ENCODE measurements at regions not wholly inside any gene's neighbourhood (a gene's known extent, or its start where the extent isn't known, plus 50 kb on each side); places are given as distances from the start of the nearest gene placed in this dataset.
A peak's percentile ranks its signal among the peaks of the same experiment; 100 is the strongest.
"Not testable (repeated sequence)": the region's sequence is repeated elsewhere in the genome, so short reads cannot be mapped to it uniquely, and the experiment has no call there.

DNA sequence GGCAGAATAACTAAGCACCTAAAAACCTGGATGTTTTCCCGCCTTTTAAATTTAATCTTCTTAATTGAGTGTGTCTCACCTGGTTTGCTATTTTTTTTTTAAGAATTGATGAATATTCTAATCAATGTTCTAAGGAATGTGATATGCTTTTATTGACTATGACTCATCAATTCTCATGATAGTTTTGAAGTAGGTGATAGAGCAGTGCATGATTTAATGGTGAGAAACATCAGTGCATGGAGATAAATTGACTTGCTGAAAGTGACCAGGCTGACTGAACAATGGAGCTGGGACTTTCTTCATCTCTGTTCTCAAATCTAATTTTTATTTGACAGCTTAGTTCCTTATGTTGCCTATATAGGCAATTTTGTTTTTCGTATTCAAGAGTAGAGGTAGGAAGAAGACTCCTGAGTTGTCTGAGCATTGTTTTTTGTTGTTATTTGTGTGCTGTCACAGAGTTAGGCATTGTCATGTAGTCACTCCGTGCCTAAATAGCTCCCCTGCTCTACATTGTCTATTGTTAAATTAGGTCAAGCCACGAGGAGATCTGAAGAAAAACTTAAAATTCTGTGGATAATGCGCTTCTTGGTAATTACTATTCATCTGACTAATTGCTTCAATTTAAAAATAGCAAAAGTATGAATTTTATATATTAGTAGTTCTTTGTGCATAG, 59.0 kb upstream of the NUTM2F start:
- H3K27me3 ChIP-seq (ENCODE audit: control insufficient read depth, insufficient read depth, low read length, poor library complexity, severe bottlenecking); H3K9me3 ChIP-seq (ENCODE audit: control insufficient read depth, low read length); H3K9ac ChIP-seq (ENCODE audit: extremely low read depth, low read length, poor library complexity, severe bottlenecking); H3K27ac Mint-ChIP-seq; H3K36me3 ChIP-seq (ENCODE audit: control insufficient read depth, insufficient read depth, low read length); H3K4me1 ChIP-seq (ENCODE audit: control insufficient read depth, insufficient read depth, low read length); H3K36me3 Mint-ChIP-seq (ENCODE audit: low read depth); DNase-seq; H3K27ac ChIP-seq (ENCODE audit: low read depth, low read length); H3K4me1 Mint-ChIP-seq; H3K9me3 Mint-ChIP-seq; H3K4me3 ChIP-seq (ENCODE audit: low read length); H3K4me3 Mint-ChIP-seq; H3K27me3 Mint-ChIP-seq (ENCODE audit: insufficient read depth): not testable (repeated sequence)
- 77 to 100% methylated on average over 1 to 2 of the region's 5 CpGs for WGBS, 2 experiments (ENCODE audit: insufficient coverage in 1 of 2, insufficient read length in 1 of 2)

DNA sequence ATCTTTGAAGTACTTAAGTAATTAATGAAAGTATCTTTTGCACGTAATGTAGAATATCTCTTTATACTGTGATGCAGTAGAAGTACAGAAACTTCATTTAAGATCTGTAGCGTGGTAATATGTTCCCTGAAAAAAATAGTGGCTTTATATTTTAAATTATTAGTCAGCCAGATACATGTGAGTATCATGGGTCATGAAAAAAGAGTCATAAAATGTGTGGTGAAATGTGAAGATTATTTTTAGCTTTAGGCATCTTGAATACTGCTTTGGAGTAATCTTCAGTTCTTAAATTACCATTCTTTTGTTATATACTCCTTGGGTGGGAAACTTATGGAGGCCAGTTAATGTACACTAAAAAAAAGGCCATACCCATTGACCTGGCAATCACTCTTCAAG, 59.6 kb upstream of the NUTM2F start:
- not testable (repeated sequence) for H3K9me3 ChIP-seq (ENCODE audit: control insufficient read depth, low read length); DNase-seq; H3K4me1 Mint-ChIP-seq; H3K9me3 Mint-ChIP-seq; H3K27me3 Mint-ChIP-seq (ENCODE audit: insufficient read depth); H3K36me3 Mint-ChIP-seq (ENCODE audit: low read depth); H3K27me3 ChIP-seq (ENCODE audit: control insufficient read depth, insufficient read depth, low read length, poor library complexity, severe bottlenecking); H3K36me3 ChIP-seq (ENCODE audit: control insufficient read depth, insufficient read depth, low read length); H3K4me3 Mint-ChIP-seq; H3K27ac Mint-ChIP-seq; H3K9ac ChIP-seq (ENCODE audit: extremely low read depth, low read length, poor library complexity, severe bottlenecking); H3K4me1 ChIP-seq (ENCODE audit: control insufficient read depth, insufficient read depth, low read length); H3K4me3 ChIP-seq (ENCODE audit: low read length); H3K27ac ChIP-seq (ENCODE audit: low read depth, low read length)
- WGBS, 2 experiments (ENCODE audit: insufficient coverage in 1 of 2, insufficient read length in 1 of 2): 98 to 100% methylated on average over 2 of the region's 2 CpGs

DNA sequence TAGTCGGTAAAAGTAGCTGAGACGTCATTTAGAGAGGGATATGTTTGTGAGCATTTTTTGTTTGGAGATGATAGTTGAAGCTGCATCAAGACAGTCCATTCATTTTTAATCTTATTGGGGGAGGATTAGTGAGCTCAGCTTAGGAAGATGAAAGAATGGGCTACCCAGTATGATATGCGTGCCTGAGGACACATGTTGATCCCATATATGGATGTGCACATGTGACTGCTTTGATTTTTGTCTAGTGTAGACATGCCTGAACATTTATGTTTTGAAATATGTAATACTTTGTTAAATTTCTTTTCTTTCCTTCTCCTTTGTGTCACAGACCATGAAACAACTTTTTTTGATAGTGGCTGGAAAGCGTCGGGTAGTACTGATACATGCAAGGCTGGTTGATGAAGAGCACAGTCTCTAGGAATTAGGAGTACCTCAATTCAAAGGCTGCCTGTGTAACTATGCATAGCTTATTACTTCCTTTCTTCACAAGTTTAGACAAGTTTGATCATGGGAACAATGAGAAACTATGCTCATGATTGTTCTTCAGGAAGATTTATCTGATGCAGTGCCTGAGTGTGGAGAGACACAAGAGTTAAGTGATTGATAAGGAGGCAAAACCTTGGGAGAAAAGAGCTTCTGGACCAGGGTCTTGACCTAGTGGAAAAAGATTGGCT, 62.1 kb upstream of the NUTM2F start:
- not testable (repeated sequence) for H3K27me3 ChIP-seq (ENCODE audit: control insufficient read depth, insufficient read depth, low read length, poor library complexity, severe bottlenecking); H3K27me3 Mint-ChIP-seq (ENCODE audit: insufficient read depth); H3K9ac ChIP-seq (ENCODE audit: extremely low read depth, low read length, poor library complexity, severe bottlenecking); H3K36me3 ChIP-seq (ENCODE audit: control insufficient read depth, insufficient read depth, low read length); H3K9me3 ChIP-seq (ENCODE audit: control insufficient read depth, low read length); H3K4me3 Mint-ChIP-seq; H3K4me1 Mint-ChIP-seq; H3K36me3 Mint-ChIP-seq (ENCODE audit: low read depth); H3K4me1 ChIP-seq (ENCODE audit: control insufficient read depth, insufficient read depth, low read length); DNase-seq; H3K9me3 Mint-ChIP-seq; H3K27ac ChIP-seq (ENCODE audit: low read depth, low read length); H3K27ac Mint-ChIP-seq; H3K4me3 ChIP-seq (ENCODE audit: low read length)
- WGBS, 2 experiments (ENCODE audit: insufficient coverage in 1 of 2, insufficient read length in 1 of 2): 76% methylated on average over 2 of the region's 5 CpGs; no CpG with 5 or more reads in 1 of the 2 experiments

DNA sequence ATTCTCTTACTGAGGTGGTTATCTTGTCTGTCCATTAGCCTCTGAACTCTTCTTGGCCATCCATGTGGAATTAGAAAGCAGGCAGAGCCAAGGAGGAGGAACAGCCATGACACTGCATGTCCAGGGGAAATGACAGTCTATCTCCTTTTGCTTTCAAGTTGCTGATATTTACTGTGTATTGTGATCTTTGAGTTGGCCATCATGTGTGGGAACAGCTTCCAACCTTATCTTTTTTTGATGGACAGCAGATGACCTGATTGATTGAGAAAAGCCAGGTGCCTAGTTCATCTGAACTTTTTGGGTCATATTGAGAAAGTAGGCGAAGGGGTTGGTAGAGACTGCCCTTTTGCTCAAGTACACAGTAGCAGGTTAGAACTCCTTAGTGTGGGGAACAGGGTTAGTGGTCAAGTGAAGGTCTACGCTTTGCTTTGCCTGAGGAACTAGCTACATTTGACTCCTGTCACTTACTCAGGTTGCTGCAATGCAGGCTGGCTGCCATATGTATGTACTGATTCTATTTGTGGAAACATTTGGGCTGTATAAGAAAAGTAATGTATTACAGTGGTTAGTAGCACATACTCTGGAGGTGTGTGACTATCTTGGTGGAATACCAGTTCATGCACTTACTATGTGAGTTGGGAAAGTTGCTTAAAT, 64.7 kb upstream of the NUTM2F start:
- not testable (repeated sequence) for H3K9me3 ChIP-seq (ENCODE audit: control insufficient read depth, low read length); H3K4me1 ChIP-seq (ENCODE audit: control insufficient read depth, insufficient read depth, low read length); H3K9me3 Mint-ChIP-seq; DNase-seq; H3K4me3 Mint-ChIP-seq; H3K27me3 ChIP-seq (ENCODE audit: control insufficient read depth, insufficient read depth, low read length, poor library complexity, severe bottlenecking); H3K36me3 ChIP-seq (ENCODE audit: control insufficient read depth, insufficient read depth, low read length); H3K27ac Mint-ChIP-seq; H3K9ac ChIP-seq (ENCODE audit: extremely low read depth, low read length, poor library complexity, severe bottlenecking); H3K4me1 Mint-ChIP-seq; H3K36me3 Mint-ChIP-seq (ENCODE audit: low read depth); H3K4me3 ChIP-seq (ENCODE audit: low read length); H3K27me3 Mint-ChIP-seq (ENCODE audit: insufficient read depth); H3K27ac ChIP-seq (ENCODE audit: low read depth, low read length)
- WGBS, 2 experiments (ENCODE audit: insufficient coverage in 1 of 2, insufficient read length in 1 of 2): no CpG with 5 or more reads among the region's 2 CpGs

DNA sequence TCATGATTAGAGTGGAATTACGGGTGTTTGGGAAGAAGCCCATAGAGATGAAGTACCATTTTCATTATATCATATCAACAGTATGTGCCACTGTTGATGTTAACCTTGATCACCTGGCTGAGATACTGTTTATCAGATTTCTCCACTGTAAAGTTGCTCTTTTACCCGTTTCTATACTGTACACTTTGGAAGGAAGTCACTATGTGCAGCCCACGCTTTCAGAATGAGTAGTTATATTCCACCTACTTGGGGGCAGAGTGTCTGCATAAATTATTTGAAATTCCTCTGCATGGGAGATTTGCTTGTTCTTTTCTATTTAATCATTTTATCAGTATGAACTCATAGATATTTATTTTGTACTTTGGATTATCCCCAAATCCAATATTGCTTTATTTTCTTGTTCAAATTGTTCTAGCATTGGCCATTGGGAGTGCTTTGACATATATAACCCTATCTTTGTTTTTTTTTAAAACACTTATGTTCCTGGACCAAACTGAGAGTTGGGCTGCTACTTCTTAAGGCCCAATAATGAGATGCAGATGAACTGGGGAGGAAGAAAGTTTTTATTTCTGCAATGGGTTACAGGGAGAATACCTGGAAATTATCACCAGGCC, 69.4 kb upstream of the NUTM2F start:
- 100% methylated on average over 3 of the region's 3 CpGs; no CpG with 5 or more reads in 1 of the 2 experiments for WGBS, 2 experiments (ENCODE audit: insufficient coverage in 1 of 2, insufficient read length in 1 of 2)

DNA sequence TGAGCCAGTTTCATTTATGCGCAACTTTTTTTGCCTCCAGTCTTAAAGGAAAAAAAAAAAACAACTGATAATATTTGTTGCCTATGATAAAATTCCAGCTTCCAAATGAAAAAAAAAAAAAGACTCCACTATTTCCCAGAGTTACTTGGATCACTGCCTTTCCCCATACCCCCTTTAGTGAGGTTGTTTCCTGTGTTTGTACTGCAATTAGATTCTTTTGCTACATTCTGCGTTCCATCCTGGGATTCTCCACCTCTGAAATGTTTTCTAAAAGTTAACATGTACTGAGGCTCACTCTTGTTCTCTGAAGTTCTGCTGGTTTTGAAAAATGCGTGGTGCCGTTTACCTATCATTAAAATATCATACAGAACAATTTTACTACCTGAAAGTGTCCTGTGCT, 72.0 kb upstream of the NUTM2F start:
- H3K9ac ChIP-seq (ENCODE audit: extremely low read depth, low read length, poor library complexity, severe bottlenecking); H3K4me1 ChIP-seq (ENCODE audit: control insufficient read depth, insufficient read depth, low read length); H3K27ac ChIP-seq (ENCODE audit: low read depth, low read length); H3K9me3 Mint-ChIP-seq; H3K4me3 ChIP-seq (ENCODE audit: low read length); H3K27me3 ChIP-seq (ENCODE audit: control insufficient read depth, insufficient read depth, low read length, poor library complexity, severe bottlenecking); H3K36me3 ChIP-seq (ENCODE audit: control insufficient read depth, insufficient read depth, low read length); H3K27ac Mint-ChIP-seq; H3K27me3 Mint-ChIP-seq (ENCODE audit: insufficient read depth); H3K9me3 ChIP-seq (ENCODE audit: control insufficient read depth, low read length); H3K4me3 Mint-ChIP-seq; DNase-seq; H3K4me1 Mint-ChIP-seq: not testable (repeated sequence)
- peaks cover 15% of the 10 kb centered on the region for H3K36me3 Mint-ChIP-seq (ENCODE audit: low read depth)
- WGBS, 2 experiments (ENCODE audit: insufficient coverage in 1 of 2, insufficient read length in 1 of 2): 80 to 95% methylated on average over 1 to 2 of the region's 4 CpGs

More for the DNA sequence above, 69.4 kb upstream of the NUTM2F start:
- not testable (repeated sequence) for H3K9ac ChIP-seq (ENCODE audit: extremely low read depth, low read length, poor library complexity, severe bottlenecking); H3K9me3 ChIP-seq (ENCODE audit: control insufficient read depth, low read length); H3K27ac Mint-ChIP-seq; H3K4me1 ChIP-seq (ENCODE audit: control insufficient read depth, insufficient read depth, low read length); H3K27ac ChIP-seq (ENCODE audit: low read depth, low read length); H3K36me3 ChIP-seq (ENCODE audit: control insufficient read depth, insufficient read depth, low read length); H3K9me3 Mint-ChIP-seq; H3K4me3 Mint-ChIP-seq; H3K4me1 Mint-ChIP-seq; DNase-seq; H3K27me3 Mint-ChIP-seq (ENCODE audit: insufficient read depth); H3K27me3 ChIP-seq (ENCODE audit: control insufficient read depth, insufficient read depth, low read length, poor library complexity, severe bottlenecking)
- peaks cover 15% of the 10 kb centered on the region for H3K36me3 Mint-ChIP-seq (ENCODE audit: low read depth)
- H3K4me3 ChIP-seq (ENCODE audit: low read length): peak overlapping the region; percentile 17

Measured in endodermal cell (in vitro differentiated cells).